SK-N-SH treated with all-trans-retinoic acid at 6 μM for 48 hours (cell line): ENCODE measurements at regions not wholly inside any gene's neighbourhood (a gene's known extent, or its start where the extent isn't known, plus 50 kb on each side); places are given as distances from the start of the nearest gene placed in this dataset.

Source experiments
- ARNTL ChIP-seq: fragments of 450-650 bp; formaldehyde crosslinking; IDR thresholded peaks from 2 replicates; pipeline ENCODE4 v1.5.0; 2020; ENCODE audit warnings: low read depth, mild to moderate bottlenecking, moderate library complexity, borderline replicate concordance
- BACH2 ChIP-seq: fragments of 250-450 bp; sonication (Bioruptor Pico); IDR thresholded peaks from 2 replicates; pipeline ENCODE4 v1.9.0; 2021; ENCODE audit warnings: mild to moderate bottlenecking, borderline replicate concordance
- ESRRG ChIP-seq: fragments of 250-450 bp; sonication (Bioruptor Pico); IDR thresholded peaks from 2 replicates; pipeline ENCODE4 v1.6.1; 2021; ENCODE audit warnings: mild to moderate bottlenecking
- GLIS3 ChIP-seq: fragments of 250-450 bp; sonication (Bioruptor Pico); IDR thresholded peaks from 2 replicates; pipeline ENCODE4 v1.5.0; 2020; ENCODE audit warnings: mild to moderate bottlenecking, moderate library complexity
- PPARA ChIP-seq: fragments of 250-450 bp; sonication (Bioruptor Pico); IDR thresholded peaks from 2 replicates; pipeline ENCODE4 v1.5.0; 2020; ENCODE audit warnings: mild to moderate bottlenecking, borderline replicate concordance
- RARB ChIP-seq: fragments of 250-450 bp; sonication (Bioruptor Pico); IDR thresholded peaks from 2 replicates; pipeline ENCODE4 v1.8.0; 2021; ENCODE audit warnings: mild to moderate bottlenecking, moderate library complexity
- SNAI2 ChIP-seq: fragments of 250-450 bp; sonication (Bioruptor Pico); IDR thresholded peaks from 2 replicates; pipeline ENCODE4 v1.5.0; 2020; ENCODE audit warnings: mild to moderate bottlenecking, moderate library complexity
- ZNF70 ChIP-seq: fragments of 450-650 bp; formaldehyde crosslinking; IDR thresholded peaks from 2 replicates; pipeline ENCODE4 v1.5.0; 2020; ENCODE audit warnings: mild to moderate bottlenecking, moderate library complexity
- TF ChIP-seq, protein P1 (sequence below): fragments of 250-450 bp; sonication (Bioruptor Pico); IDR thresholded peaks from 2 replicates; pipeline ENCODE4 v1.8.0; 2020; ENCODE audit warnings: mild to moderate bottlenecking, moderate library complexity, borderline replicate concordance
- TF ChIP-seq, protein P2 (sequence below): fragments of 250-450 bp; sonication (Bioruptor Pico); IDR thresholded peaks from 2 replicates; pipeline ENCODE4 v1.5.1; 2020; ENCODE audit warnings: low read depth, mild to moderate bottlenecking, moderate library complexity
- TF ChIP-seq, protein P3 (sequence below): fragments of 250-450 bp; sonication (Bioruptor Pico); IDR thresholded peaks from 2 replicates; pipeline ENCODE4 v1.5.1; 2021; ENCODE audit warnings: mild to moderate bottlenecking, moderate library complexity

DNA sequence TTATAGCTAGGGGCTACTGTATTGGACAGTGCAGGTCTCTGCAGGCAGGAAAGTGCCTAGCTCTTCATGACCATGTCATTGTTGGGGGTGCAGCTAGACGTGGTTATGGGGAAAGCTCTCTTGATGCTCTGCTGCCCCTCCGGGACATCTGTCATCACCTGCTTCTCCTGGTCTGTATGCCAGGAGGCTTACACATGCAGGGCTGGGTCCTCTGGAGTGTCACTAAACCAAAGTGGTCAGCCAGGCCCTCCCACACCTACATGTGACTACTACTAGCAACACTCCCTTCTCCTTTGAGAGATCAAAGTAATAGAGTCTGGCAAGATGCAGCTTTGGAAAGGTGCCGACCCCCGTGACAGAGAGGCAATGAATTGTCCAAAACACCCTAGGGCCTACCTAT is 98.5 kb downstream of the SST start:
- no peak for TF ChIP-seq PPARA (CRISPR knock-in tag)
- no peak for TF ChIP-seq ZNF70 (CRISPR knock-in tag)
- TF ChIP-seq SNAI2 = no peak
- TF ChIP-seq, protein P1, sequence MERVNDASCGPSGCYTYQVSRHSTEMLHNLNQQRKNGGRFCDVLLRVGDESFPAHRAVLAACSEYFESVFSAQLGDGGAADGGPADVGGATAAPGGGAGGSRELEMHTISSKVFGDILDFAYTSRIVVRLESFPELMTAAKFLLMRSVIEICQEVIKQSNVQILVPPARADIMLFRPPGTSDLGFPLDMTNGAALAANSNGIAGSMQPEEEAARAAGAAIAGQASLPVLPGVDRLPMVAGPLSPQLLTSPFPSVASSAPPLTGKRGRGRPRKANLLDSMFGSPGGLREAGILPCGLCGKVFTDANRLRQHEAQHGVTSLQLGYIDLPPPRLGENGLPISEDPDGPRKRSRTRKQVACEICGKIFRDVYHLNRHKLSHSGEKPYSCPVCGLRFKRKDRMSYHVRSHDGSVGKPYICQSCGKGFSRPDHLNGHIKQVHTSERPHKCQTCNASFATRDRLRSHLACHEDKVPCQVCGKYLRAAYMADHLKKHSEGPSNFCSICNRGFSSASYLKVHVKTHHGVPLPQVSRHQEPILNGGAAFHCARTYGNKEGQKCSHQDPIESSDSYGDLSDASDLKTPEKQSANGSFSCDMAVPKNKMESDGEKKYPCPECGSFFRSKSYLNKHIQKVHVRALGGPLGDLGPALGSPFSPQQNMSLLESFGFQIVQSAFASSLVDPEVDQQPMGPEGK = no peak
- TF ChIP-seq, protein P2, sequence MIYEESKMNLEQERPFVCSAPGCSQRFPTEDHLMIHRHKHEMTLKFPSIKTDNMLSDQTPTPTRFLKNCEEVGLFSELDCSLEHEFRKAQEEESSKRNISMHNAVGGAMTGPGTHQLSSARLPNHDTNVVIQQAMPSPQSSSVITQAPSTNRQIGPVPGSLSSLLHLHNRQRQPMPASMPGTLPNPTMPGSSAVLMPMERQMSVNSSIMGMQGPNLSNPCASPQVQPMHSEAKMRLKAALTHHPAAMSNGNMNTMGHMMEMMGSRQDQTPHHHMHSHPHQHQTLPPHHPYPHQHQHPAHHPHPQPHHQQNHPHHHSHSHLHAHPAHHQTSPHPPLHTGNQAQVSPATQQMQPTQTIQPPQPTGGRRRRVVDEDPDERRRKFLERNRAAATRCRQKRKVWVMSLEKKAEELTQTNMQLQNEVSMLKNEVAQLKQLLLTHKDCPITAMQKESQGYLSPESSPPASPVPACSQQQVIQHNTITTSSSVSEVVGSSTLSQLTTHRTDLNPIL (CRISPR knock-in tag) = no peak
- TF ChIP-seq, protein P3, sequence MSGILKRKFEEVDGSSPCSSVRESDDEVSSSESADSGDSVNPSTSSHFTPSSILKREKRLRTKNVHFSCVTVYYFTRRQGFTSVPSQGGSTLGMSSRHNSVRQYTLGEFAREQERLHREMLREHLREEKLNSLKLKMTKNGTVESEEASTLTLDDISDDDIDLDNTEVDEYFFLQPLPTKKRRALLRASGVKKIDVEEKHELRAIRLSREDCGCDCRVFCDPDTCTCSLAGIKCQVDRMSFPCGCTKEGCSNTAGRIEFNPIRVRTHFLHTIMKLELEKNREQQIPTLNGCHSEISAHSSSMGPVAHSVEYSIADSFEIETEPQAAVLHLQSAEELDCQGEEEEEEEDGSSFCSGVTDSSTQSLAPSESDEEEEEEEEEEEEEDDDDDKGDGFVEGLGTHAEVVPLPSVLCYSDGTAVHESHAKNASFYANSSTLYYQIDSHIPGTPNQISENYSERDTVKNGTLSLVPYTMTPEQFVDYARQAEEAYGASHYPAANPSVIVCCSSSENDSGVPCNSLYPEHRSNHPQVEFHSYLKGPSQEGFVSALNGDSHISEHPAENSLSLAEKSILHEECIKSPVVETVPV (CRISPR knock-in tag) = no peak
- TF ChIP-seq ARNTL = no peak
- no peak for TF ChIP-seq BACH2 (CRISPR knock-in tag)
- TF ChIP-seq ESRRG (CRISPR knock-in tag) = no peak
- TF ChIP-seq GLIS3 (CRISPR knock-in tag) = no peak
- TF ChIP-seq RARB (CRISPR knock-in tag) = no peak
